GM21447 (cell line): ENCODE measurements at regions not wholly inside any gene's neighbourhood (a gene's known extent, or its start where the extent isn't known, plus 50 kb on each side); places are given as distances from the start of the nearest gene placed in this dataset.

Experiments
- ATAC-seq: cut with Tn5 transposase; IDR thresholded peaks from one replicate; pipeline ENCODE4 v1.9.1; 2021; ENCODE audit not compliant: unreplicated experiment

DNA sequence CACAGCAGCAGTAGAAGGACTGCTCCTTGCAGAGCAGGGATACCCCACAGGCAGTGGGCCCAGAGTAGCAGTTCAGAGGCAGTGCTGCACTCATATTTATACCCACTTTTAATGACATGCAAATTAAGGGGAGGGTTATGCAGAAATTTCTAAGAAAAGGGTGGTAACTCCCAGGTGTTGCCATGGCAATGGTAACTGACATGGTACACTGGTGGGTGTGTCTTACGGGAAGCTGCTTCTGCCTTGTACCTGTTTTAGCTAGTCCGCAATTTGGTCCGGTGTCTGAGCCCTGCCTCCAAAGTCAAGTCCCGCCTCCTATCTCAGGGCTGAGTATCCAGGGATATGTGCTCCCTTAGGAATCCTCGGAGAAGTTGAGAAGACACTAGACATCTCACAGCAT is 79.2 kb upstream of the UQCRFS1 start:
- ATAC-seq = no peak

DNA sequence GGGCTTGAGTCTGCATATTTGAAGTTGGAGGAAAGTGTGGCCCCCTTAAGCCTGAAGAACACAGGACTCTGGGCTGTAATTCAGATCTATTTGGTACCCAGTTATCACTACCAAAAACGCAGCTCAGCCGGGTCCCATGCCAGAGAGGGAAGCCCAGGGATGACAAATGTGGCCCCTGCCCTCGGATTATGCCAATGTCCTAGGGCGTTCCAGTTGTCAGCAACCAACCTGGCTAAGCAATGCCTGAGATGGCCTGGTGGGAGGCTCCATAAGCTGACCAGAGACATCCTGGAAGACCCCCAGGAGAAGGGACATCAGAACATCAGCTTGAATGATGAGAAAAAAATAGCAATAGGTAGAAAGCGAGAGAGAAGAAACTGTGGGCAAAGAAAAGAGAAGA is 79.6 kb upstream of the UQCRFS1 start:
- no peak for ATAC-seq

DNA sequence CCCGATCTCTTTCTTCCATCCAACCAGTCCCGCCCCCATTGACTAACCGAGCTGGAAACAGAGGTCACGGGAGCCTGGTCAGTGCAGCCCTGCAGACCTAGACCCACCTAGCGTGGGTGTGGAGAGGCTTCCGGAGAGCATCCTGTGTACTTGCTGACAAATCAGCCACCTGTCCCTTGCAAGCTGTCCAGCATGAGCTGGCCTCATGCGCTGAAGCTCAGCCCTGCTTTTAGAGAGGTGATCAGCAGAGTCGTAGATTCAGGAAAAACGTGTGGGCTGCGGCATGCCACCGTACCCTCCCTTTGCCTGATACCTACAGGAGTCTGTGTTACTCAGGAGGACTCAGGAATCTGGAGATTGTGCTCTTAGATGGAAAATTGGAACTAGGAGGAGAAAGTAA is 80.3 kb upstream of the UQCRFS1 start:
- no peak for ATAC-seq

DNA sequence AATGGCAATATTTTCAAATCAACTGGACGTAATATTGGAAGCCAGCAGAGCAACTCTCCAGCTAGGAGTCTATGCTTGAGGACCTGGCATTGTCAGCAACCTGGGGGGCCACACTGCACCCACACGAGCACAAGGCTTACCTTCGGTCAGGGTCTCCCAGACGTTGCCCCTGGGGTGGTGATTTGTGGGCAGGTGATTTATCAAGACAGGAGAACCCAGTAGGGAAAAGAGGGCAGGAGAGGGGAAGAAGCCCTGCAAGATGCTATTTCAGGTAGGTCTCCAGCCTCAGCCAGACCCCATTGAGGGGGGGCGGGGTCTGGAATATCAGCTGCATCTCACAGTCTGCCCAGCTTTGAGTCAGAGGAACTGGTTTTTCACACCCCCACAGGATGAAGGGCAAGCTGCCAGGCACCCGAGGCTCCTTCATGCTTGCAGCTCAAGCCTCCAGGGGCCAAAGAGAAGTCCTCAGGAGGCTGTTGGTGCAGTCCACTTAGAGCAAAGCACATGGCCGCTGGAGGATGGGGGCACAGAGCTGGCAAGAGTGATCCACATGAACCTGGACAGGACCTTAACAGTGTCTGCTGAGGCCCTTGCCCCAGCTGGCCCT is 80.9 kb upstream of the UQCRFS1 start:
- ATAC-seq = no peak

DNA sequence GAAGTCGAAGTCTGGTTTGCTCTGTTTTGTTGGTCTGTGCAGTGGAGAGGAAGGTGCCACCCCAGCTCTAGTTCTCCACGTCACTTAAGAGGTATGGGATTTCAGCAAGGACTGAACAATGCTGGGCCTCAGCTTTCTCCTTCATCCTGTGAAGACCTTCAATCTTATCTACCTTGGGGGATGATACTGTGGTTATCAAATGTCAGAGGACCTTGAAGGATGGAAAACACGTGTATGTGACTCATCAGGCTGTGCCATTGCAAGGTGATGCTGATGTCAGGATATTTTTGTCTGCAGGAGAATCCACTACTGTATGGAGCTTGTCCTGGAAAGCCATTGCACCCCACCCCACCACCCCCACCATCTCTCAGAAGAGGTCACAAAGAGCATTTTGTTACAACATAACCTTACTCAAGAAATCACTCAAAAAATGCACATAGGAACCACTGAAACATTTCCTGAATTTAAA is 81.4 kb upstream of the UQCRFS1 start:
- ATAC-seq = no peak

DNA sequence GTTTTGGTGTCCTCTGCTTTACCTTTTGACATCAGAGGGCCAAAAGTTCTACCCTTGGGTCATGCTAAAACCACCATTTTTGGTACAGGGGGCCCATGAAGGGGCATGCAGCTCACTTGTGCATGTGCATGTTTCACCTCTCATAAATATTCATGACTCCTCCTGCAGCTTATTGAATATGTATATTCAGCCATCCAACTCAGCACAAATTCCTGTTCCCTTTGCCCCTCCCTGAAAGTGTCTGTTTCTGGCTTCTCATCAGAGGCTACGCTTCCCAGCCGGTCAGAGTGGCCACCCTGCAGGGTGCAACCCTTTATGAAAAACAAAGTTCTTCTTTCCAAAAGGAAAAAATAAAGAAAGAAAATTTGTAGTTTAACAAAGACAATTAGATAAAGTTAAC is 82.3 kb upstream of the UQCRFS1 start:
- ATAC-seq = no peak

DNA sequence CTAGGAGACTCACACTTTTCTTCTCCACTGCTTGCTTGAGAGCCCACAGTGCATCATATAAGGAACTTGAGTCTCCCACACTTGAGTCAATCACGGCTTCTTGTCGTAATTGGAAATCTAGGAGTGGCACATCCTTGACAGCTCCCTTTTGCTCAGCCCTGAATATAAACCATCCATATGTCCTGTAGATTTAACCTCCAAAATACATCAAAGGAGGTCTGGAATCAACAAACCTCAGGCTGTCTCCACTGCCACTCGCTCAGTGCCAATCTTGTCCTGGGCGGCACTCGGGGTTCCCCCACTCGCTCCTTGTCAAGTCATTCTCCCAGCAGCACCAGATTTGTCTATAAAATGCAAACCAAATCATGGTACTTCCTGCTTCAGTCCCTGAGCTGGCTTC is 84.4 kb upstream of the UQCRFS1 start:
- no peak for ATAC-seq

DNA sequence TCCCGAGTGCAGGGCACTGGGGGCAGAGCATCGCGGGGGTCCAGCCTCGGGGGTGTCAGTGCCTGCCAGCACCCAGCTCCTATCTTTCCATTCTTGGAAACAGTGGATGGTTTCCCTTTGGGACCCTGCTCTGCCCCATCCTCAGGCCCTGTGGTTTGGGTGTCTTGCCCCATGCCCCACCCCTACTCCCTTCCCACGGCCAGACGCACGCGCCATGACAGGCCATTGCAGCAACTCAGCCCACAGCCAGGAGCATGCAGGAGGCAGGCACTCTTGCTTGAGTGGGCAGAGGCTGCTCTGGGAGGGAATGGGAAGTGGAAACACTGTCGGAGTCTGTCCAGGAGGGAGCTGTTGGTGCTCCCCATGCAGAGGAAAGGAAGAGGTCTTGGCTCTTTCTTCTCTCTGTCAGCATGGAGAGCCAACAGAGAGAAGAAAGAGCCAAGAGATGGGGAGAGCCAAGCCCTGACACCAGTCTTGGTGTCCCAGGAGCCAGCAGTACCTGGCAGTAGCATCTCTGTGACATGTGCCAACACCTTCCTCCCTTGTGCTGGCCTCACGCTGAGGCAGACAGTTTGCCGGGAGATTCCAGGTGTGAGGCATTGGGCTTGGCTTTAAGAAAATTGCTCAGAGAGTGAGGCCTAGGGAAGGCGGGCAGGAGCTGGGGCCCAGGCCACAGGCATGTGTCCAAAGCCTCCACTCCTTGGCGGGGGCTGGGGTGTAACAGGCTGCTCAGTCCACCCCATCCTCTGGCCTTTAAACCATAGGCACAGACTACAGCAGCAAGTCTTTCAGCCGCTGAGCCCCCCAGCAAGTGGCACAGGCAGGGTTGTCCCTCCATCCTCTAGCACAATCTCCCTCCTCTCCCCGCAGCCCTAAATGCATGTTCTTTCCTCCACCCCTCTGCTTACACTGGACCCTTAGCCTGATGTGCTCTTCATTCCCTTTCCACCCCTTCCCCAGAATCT is 86.7 kb upstream of the UQCRFS1 start:
- ATAC-seq = no peak

DNA sequence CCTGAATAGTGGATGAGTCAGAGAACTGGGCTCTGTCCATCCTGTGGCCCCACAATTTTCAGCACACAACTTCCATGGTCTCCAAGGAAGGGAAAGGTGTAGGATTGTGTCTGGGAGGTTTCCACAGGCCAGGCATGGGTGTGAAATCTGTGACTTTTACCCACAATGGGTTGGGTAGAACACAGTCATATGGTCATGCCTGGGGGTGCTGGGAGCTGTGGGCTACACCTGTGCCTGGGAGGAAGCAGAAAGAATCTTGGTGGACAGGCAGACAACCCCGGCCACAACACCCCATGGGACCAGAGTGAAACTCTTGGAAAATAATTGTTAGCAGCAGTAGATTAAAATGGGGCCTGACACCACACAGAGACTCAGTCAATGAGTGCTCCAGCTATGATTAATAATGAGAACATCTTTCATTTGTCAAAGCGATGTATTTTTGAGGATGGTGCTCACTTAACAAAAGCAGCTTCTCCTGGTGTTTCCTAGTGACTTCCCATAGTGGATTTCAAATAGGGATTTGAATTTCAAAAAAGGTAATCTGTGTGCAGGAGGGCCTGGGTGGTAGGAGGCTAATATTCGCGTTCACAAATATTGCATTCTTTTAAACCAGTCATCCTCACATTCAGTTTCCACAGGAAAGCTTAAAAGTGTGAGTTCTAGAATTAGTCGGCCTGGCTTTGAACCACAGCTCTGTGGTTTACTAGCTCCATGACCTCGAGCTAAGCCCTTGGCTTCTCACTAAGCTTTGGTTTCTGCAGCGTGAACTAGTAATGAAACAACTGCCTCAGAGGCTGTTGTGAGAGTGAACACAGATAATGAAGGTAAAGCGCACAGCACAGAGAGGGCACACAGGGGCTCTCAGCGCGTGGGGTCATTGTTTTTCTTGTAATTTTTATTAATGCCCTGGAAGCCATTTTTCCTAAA is 89.3 kb upstream of the UQCRFS1 start:
- no peak for ATAC-seq

DNA sequence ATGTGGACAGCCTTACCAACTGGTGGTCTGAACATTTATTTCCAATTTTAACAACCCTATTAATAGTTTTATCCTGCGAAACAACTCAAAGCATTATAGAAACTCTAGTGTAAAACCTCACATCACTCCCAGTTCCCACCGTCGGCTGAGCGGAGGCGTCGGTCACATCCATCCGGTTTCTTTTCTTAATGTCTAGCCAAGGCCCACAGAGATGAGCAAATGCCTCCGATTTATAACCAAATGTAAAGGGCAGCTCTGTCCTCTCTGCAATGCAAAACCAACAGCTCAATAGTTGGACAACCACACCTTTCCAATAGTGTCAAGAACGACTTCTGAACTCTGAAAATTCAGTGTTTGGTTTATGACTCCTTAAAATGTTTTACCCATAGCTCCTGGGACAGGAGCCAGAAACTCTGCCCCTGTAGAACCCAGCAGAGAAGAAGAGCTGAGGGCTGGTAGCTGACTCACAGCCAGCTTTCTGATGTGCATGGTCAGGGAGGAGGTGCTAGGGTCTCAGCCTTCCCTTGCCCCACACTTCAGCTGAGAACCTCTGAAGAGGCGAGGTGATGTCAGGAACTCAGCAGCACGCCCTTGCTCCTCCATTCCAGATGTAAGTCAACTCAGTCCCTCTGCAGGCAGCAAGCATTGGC is 90.2 kb upstream of the UQCRFS1 start:
- ATAC-seq = no peak

DNA sequence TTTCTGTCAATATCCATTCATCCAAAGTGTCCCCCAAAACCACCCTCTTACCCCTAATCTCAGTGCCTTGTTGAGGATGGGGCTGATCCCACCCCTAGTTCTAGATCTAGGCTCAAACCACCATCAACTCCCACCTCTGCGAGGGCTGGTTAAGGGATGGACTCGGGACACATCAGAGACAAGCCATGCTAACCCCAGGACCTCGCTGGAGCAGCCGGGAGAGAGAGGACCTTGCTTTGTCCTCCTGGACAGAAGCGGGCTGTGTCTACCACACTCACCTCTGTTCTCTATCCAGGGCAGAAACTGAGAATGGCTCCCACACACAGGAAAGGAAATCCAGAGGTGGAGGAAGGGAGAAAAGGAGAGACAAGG is 90.8 kb upstream of the UQCRFS1 start:
- ATAC-seq = no peak

DNA sequence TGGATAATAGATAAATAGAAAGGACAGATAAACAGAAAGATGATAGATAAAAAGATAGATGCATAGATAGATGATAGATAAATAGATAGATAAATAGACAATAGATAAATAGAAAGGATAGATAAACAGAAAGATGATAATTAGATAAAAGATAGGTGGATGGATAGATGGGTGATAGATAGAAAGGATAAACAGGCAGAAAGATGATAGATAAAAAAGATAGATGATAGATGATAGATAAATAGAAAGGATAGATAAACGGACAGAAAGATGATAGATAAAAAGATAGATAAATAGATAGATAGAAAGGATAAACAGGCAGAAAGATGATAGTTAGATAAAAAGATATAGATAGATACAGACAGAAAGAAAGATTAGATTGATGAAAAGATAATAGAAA is 92.3 kb upstream of the UQCRFS1 start:
- no peak for ATAC-seq

DNA sequence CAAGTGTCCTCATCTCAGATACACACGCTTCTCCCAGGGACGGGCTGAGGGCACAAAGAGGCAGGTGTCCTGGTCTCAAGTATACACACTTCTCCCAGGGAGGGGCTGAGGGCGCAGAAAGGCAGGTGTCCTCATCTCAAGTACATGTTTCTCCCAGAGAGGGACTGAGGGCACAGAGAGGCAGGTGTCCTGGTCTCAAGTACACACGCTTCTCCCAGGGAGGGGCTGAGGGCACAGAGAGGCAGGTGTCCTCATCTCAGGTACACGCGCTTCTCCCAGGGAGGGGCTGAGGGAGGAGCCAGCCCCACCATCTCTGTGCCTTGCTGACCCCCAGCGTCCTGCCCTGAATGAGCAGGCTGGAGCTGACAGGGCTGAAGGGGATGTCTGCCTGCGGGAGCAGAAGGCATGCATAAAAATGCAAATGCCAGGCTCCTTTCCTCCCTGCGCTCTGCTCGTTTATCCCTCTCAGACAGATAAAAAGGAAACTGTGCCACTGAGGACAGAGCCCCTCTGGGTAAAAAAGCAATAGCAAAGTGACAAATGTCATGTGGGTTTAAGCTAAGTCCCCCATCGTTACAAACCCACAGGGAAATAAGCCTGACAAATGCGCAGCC is 96.1 kb upstream of the UQCRFS1 start:
- ATAC-seq = no peak

DNA sequence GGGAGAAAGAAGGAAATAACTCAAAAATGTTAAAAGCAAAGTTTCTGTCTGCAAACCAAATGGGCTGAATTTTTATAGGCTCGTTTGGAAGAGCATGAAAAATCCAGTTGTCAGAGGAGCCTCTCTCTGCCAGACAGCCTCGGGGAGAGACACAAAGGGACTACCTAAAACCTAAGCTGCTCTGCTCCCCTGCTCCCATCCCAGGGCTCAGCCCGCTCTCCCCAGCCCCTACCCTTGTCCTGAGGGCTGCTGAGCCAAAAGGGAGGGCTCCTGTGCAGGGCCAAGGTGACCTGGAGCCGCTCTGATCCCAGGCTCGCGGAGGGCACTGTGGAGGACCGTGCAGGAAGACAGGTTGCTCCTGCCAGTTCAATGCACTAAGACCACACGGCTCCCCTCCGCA is 96.7 kb upstream of the UQCRFS1 start:
- ATAC-seq = no peak

DNA sequence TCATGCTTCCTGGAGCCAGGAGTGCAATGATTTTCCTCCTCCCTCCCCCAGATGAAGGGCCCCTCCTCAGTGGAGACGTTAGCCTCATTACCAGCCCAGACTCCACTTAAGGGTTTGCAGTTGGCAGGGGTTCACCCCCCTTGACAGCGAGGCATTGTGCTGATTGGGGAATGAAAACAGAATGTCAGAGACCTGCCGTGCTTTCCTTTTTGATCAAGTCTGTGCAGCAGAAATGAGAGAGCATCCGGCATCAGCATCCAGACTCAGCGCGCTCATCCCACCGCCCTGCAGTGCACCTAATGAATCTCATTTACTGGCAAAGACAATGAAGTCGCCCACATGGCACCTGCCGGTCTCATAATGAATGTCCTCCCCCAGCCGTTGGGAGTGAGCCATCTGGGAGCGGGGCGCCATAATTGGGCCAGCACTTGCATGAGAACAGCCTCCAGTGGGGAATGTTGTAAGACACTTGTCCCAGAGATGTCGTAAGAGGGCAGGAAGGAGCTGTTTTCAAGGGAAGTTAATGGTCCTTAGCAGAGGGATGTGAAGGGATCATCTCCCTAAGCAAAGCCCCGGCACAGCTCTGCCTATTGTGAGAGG is 98.3 kb upstream of the UQCRFS1 start:
- ATAC-seq = no peak

DNA sequence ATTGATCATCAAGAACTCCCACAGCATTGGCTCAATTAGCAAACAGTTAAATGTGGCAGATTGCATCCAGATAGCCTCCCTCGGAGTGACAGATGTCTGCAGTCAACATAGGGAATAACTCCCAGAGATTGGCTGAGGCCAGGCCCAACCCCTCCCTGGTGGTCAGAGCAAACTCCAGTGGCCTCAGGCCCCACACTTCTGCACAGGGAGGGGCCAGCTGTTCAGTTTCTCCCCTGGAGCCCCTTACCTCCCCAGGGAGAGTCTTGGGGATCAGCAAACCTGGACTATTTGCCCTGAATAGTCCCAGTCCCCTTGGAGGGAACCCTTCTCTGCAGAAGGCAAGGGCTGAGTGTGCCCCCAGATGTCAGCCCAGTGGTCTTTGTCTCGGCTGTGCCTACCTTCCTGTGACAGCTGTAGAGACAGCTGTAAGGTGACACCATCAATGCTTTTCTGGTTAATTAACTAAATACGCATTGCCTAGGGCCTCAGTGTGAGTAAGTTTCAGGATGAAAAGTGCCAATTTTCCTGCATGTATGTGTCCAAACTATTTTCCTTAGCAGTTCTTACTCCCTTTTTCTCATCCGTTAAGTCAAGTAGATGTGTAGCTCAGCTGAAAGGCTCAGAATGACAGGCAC is 102.7 kb upstream of the UQCRFS1 start:
- no peak for ATAC-seq

DNA sequence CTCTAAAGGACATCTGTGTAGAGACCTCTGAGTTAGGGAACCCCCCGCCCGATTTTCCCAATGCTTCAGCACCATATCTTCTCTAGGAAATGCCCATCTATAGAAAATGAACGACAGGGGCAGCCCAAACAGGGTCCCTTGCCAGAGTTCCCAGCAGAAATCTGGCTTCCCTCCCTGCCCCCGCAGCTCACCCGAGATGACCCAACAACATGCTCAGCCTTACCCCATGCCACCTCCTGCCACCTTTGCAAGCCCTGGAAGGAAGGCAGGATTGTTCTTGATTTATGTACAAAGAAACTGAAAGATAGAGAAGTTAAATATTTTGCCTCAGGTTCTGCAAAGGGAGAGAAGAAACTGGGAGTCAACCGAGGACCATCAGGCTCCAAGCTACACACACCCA is 105.6 kb upstream of the UQCRFS1 start:
- ATAC-seq = no peak

DNA sequence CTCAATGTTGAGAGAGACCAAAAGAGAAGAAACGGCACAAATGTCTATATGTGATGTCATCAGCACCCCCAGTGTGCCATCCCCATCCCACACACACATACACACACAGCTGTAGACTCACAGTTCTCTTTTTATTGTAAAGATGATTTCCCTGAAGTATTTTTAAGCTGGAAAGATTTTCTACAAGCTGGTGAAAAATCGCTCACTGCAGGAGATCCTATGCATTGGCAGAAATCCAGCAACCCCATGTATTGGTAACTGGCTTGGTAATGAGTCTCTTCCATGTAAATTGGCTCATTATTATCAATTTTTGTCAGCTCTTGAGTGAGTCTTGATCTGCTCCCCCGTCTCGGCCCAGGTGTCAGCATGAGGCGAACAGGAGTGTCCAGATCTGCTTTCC is 107.1 kb upstream of the UQCRFS1 start:
- ATAC-seq = no peak

DNA sequence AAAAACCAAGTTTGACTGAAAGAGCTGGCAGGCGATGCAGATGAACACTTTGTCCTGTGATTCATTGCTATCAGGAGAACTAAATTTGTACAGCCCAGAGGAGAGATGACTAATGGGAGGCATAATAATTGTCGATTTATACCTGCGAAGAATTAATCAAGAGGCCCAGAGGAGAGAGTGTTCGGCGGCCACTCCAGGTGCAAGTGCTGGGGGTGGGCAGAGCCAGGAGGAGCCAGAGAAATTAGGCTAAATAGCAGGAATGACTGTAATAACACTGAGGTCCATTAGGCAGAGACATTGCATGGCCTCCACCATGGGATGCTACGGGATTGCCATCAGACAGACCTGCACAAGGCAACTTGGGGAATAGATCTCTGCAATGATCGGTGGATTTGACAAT is 107.7 kb upstream of the UQCRFS1 start:
- no peak for ATAC-seq

DNA sequence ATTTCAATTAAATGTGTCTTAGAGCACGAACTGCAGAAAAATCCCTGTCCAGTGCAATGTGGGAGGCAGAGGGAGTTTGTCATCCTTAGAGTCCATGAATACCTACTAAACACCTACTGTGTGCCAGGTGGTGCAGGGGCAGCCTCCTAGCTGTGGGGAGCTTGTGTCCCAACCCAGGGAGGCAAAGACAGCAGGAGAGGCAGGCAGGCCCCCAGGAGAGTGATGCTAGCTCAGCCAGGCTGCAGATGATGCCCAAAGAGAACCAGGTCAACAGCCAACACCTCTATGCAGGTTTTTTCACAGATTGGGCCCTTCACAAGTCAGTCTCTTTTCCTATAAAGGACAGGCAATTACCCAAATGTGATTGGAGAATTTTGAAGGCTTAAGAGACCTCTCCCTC is 108.2 kb upstream of the UQCRFS1 start:
- ATAC-seq = no peak
